GM18507 (cell line): ENCODE measurements at regions not wholly inside any gene's neighbourhood (a gene's known extent, or its start where the extent isn't known, plus 50 kb on each side); places are given as distances from the start of the nearest gene placed in this dataset.
"Not testable (repeated sequence)": the region's sequence is repeated elsewhere in the genome, so short reads cannot be mapped to it uniquely, and the experiment has no call there.

ENCODE experiments used
- DNase-seq: peaks from one replicate; pipeline ENCODE4 v3.0.0; 2011; ENCODE audit warnings: low read depth; ENCODE audit not compliant: insufficient read length; ENCODE audit errors: extremely low spot score
- FAIRE-seq: peaks from 2 replicates; lab custom pipeline; 2011; peaks lifted over from hg19 to GRCh38; lab: Jason Lieb, UNC

GRCh38 chr10:7071421-7071820 is 339.4 kb downstream of the SFMBT2 start:
- DNase-seq (no peak), FAIRE-seq (no peak)

GRCh38 chr10:7070950-7071349 is 339.9 kb downstream of the SFMBT2 start:
- DNase-seq (no peak), FAIRE-seq (no peak)

GRCh38 chr10:7069706-7070105 is 341.1 kb downstream of the SFMBT2 start:
- DNase-seq (no peak), FAIRE-seq (no peak)

- no peak for FAIRE-seq
- no peak for DNase-seq
Observed at GRCh38 chr10:7056216-7056615, 354.6 kb downstream of the SFMBT2 start.

GRCh38 chr10:7054915-7055314 is 355.9 kb downstream of the SFMBT2 start:
- DNase-seq: no peak
- FAIRE-seq: peak; percentile 21

- FAIRE-seq: no peak
- no peak for DNase-seq
Observed at GRCh38 chr10:7053195-7053594, 357.6 kb downstream of the SFMBT2 start.

- not testable (repeated sequence) for DNase-seq, FAIRE-seq
Observed at GRCh38 chr10:7050024-7050423, 360.8 kb downstream of the SFMBT2 start.

- no peak for FAIRE-seq
- no peak for DNase-seq
Observed at GRCh38 chr10:7048061-7048460, 362.8 kb downstream of the SFMBT2 start.

GRCh38 chr10:7046615-7047014 is 364.2 kb downstream of the SFMBT2 start:
- FAIRE-seq (no peak), DNase-seq (no peak)

GRCh38 chr10:7045891-7046599 is 364.8 kb downstream of the SFMBT2 start:
- FAIRE-seq (peak; percentile 93), DNase-seq (no peak)

- FAIRE-seq (no peak), DNase-seq (no peak)
Observed at GRCh38 chr10:7043055-7043653, 367.7 kb downstream of the SFMBT2 start.

GRCh38 chr10:7042419-7043054 is 368.3 kb downstream of the SFMBT2 start:
- FAIRE-seq (no peak), DNase-seq (no peak)

- no peak for FAIRE-seq
- DNase-seq: no peak
Observed at GRCh38 chr10:7042000-7042399, 368.8 kb downstream of the SFMBT2 start.

- FAIRE-seq: no peak
- DNase-seq: no peak
Observed at GRCh38 chr10:7040681-7041080, 370.2 kb downstream of the SFMBT2 start.

- no peak for DNase-seq
- FAIRE-seq: no peak
Observed at GRCh38 chr10:7039859-7040258, 371.0 kb downstream of the SFMBT2 start.

GRCh38 chr10:7038416-7038815 is 372.4 kb downstream of the SFMBT2 start:
- no peak for DNase-seq
- FAIRE-seq: no peak

- FAIRE-seq, DNase-seq: not testable (repeated sequence)
Observed at GRCh38 chr10:7037434-7037833, 373.4 kb downstream of the SFMBT2 start.

- no peak for DNase-seq
- no peak for FAIRE-seq
Observed at GRCh38 chr10:7036951-7037350, 373.9 kb downstream of the SFMBT2 start.

GRCh38 chr10:7035126-7035761 is 375.6 kb downstream of the SFMBT2 start:
- DNase-seq (no peak), FAIRE-seq (no peak)

GRCh38 chr10:7033031-7033430 is 377.8 kb downstream of the SFMBT2 start:
- no peak for FAIRE-seq

More at GRCh38 chr10:7033031-7033430, 377.8 kb downstream of the SFMBT2 start:
- DNase-seq: no peak
